ENCODE measurements at regions not wholly inside any gene's neighbourhood (a gene's known extent, or its start where the extent isn't known, plus 50 kb on each side); places are given as distances from the start of the nearest gene placed in this dataset.

GRCh38 chr5:10160241-10160640 is 89.4 kb downstream of the ATPSCKMT start:
- H3K9me3 Mint-ChIP-seq (ENCODE audit: insufficient read depth), result no peaks in the 10 kb centered on the region
- no peak overlapping the region for H3K4me2 ChIP-seq (replicated peaks; ENCODE audit: low read depth, low read length, poor library complexity, severe bottlenecking)
- ATAC-seq (ENCODE audit: low read depth), result no peak
- no peaks in the 10 kb centered on the region for H3K27me3 ChIP-seq (replicated peaks in 1 of 4; ENCODE audit: control extremely low read depth in 1 of 4, control insufficient read depth in 3 of 4, insufficient read depth in 4 of 4, low read length in 3 of 4)
- H3K4me1 ChIP-seq (ENCODE audit: control insufficient read depth in 2 of 2, insufficient read depth in 2 of 2, low read length in 2 of 2), result no peaks in the 10 kb centered on the region
- TF ChIP-seq CTCF (IDR thresholded peaks at IDR 0.05), result no peak
- TF ChIP-seq EZH2 (IDR thresholded peaks at IDR 0.05; ENCODE audit: borderline replicate concordance, insufficient read depth, low read depth, low read length, poor library complexity, severe bottlenecking), result no peak
- H3K9ac ChIP-seq (ENCODE audit: low read length), result no peak overlapping the region
- H3K27ac ChIP-seq (ENCODE audit: low read length in 2 of 2), result no peak overlapping the region
- no peak overlapping the region for H3K4me3 Mint-ChIP-seq
- ChIA-PET CTCF (no interaction called here), POLR2A (no interaction called here)
- WGBS (ENCODE audit: insufficient coverage), result no CpG with 5 or more reads among the region's 3 CpGs
- no peaks in the 10 kb centered on the region for H3K4me1 Mint-ChIP-seq
- H3K79me2 ChIP-seq (ENCODE audit: control insufficient read depth, insufficient read depth, low read length), result no peaks in the 10 kb centered on the region
- H4K20me1 ChIP-seq (ENCODE audit: control insufficient read depth, insufficient read depth, low read length, poor library complexity, severe bottlenecking), result no peaks in the 10 kb centered on the region
- no peak overlapping the region for H3K4me3 ChIP-seq (ENCODE audit: control extremely low read depth in 1 of 5, extremely low read depth in 1 of 5, insufficient read depth in 1 of 5, low read depth in 2 of 5, low read length in 4 of 5)
- H3K27me3 Mint-ChIP-seq, result peaks cover 12% of the 10 kb centered on the region
- no peak for DNase-seq
- H3K9me3 ChIP-seq (ENCODE audit: control extremely low read depth in 1 of 3, control insufficient read depth in 2 of 3, insufficient read depth in 1 of 3, low read length in 2 of 3), result no peaks in the 10 kb centered on the region
- intact Hi-C loops (cut with micrococcal nuclease), result no loop called here
- H3K36me3 ChIP-seq (replicated peaks in 1 of 2; ENCODE audit: control extremely low read depth in 1 of 2, control insufficient read depth in 1 of 2, extremely low read depth in 1 of 2, insufficient read depth in 2 of 2, low read length in 1 of 2), result no peaks in the 10 kb centered on the region
- no peak overlapping the region for H3K27ac Mint-ChIP-seq
- H2AFZ ChIP-seq (ENCODE audit: insufficient read depth, low read depth, low read length, poor library complexity, severe bottlenecking), result no peak overlapping the region

GRCh38 chr5:10158886-10159285 is 90.8 kb downstream of the ATPSCKMT start:
- H3K4me3 Mint-ChIP-seq, result no peak overlapping the region
- intact Hi-C loops (cut with micrococcal nuclease), result no loop called here
- H3K27me3 Mint-ChIP-seq, result peaks cover 12% of the 10 kb centered on the region
- no peaks in the 10 kb centered on the region for H3K4me1 ChIP-seq (ENCODE audit: control insufficient read depth in 2 of 2, insufficient read depth in 2 of 2, low read length in 2 of 2)
- no peaks in the 10 kb centered on the region for H3K79me2 ChIP-seq (ENCODE audit: control insufficient read depth, insufficient read depth, low read length)
- no peaks in the 10 kb centered on the region for H3K27me3 ChIP-seq (replicated peaks in 1 of 4; ENCODE audit: control extremely low read depth in 1 of 4, control insufficient read depth in 3 of 4, insufficient read depth in 4 of 4, low read length in 3 of 4)
- no peak overlapping the region for H2AFZ ChIP-seq (ENCODE audit: insufficient read depth, low read depth, low read length, poor library complexity, severe bottlenecking)
- H3K9me3 ChIP-seq (ENCODE audit: control extremely low read depth in 1 of 3, control insufficient read depth in 2 of 3, insufficient read depth in 1 of 3, low read length in 2 of 3), result no peaks in the 10 kb centered on the region
- TF ChIP-seq EZH2 (IDR thresholded peaks at IDR 0.05; ENCODE audit: borderline replicate concordance, insufficient read depth, low read depth, low read length, poor library complexity, severe bottlenecking) (no peak), CTCF (IDR thresholded peaks at IDR 0.05) (no peak)
- ATAC-seq (ENCODE audit: low read depth), result no peak
- ChIA-PET POLR2A (no interaction called here), CTCF (no interaction called here)
- H3K27ac ChIP-seq (ENCODE audit: low read length in 2 of 2), result no peak overlapping the region
- no peak overlapping the region for H3K9ac ChIP-seq (ENCODE audit: low read length)
- no peaks in the 10 kb centered on the region for H3K9me3 Mint-ChIP-seq (ENCODE audit: insufficient read depth)
- H3K4me1 Mint-ChIP-seq, result no peaks in the 10 kb centered on the region
- no peaks in the 10 kb centered on the region for H3K36me3 ChIP-seq (replicated peaks in 1 of 2; ENCODE audit: control extremely low read depth in 1 of 2, control insufficient read depth in 1 of 2, extremely low read depth in 1 of 2, insufficient read depth in 2 of 2, low read length in 1 of 2)
- no peak for DNase-seq
- no peak overlapping the region for H3K27ac Mint-ChIP-seq
- H3K4me2 ChIP-seq (replicated peaks; ENCODE audit: low read depth, low read length, poor library complexity, severe bottlenecking), result no peak overlapping the region
- no peaks in the 10 kb centered on the region for H4K20me1 ChIP-seq (ENCODE audit: control insufficient read depth, insufficient read depth, low read length, poor library complexity, severe bottlenecking)
- no peak overlapping the region for H3K4me3 ChIP-seq (ENCODE audit: control extremely low read depth in 1 of 5, extremely low read depth in 1 of 5, insufficient read depth in 1 of 5, low read depth in 2 of 5, low read length in 4 of 5)

Measured in B cell (primary cell).